Adrenal gland (tissue), 5 donors: ENCODE measurements at regions not wholly inside any gene's neighbourhood (a gene's known extent, or its start where the extent isn't known, plus 50 kb on each side); places are given as distances from the start of the nearest gene placed in this dataset.

ENCODE experiments used
- POLR2A ChIP-seq, 2 donors: fragments of 450-650 bp; IDR thresholded peaks; one replicate each; pipeline ENCODE4 v1.6.1; 2017; ENCODE audit warnings: antibody characterized with exemption in 2 of 2, mild to moderate bottlenecking in 2 of 2, moderate library complexity in 1 of 2
- TF ChIP-seq, protein P1 (sequence below), 6 experiments: fragments of 450-650 bp in 4 of 6; fragments of 200-600 bp in 2 of 6; sonication (generic) in 1 of 6; IDR thresholded peaks; 1 replicate in 5 of 6; 2 replicates in 1 of 6; pipeline versions ENCODE4 v1.5.1 to v1.8.0; 2016 to 2021; ENCODE audit warnings: antibody characterized with exemption in 6 of 6, mild to moderate bottlenecking in 2 of 6, moderate library complexity in 1 of 6
- donor health status: DM: no; HTN: no; CAD: no.

DNA sequence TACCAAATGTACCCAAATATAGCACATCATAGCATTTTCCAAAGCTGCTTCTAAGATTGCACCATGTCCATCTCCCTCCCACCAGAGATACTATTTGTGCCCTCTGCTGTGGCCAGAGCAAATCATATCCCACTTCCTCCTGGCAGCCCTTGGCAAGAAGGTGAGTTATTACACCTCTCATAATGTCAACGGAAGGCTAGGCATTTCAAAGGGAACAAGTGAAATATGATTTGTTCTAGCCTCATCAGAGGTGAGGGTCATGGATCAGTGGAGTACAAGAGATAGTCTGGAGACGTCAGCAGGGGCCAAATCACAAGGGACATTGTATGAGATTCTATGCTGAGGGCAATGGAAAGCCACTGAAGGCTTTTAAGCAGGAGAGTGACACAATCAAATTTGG is 90.2 kb upstream of the BCAR3 start:
- TF ChIP-seq, protein P1, sequence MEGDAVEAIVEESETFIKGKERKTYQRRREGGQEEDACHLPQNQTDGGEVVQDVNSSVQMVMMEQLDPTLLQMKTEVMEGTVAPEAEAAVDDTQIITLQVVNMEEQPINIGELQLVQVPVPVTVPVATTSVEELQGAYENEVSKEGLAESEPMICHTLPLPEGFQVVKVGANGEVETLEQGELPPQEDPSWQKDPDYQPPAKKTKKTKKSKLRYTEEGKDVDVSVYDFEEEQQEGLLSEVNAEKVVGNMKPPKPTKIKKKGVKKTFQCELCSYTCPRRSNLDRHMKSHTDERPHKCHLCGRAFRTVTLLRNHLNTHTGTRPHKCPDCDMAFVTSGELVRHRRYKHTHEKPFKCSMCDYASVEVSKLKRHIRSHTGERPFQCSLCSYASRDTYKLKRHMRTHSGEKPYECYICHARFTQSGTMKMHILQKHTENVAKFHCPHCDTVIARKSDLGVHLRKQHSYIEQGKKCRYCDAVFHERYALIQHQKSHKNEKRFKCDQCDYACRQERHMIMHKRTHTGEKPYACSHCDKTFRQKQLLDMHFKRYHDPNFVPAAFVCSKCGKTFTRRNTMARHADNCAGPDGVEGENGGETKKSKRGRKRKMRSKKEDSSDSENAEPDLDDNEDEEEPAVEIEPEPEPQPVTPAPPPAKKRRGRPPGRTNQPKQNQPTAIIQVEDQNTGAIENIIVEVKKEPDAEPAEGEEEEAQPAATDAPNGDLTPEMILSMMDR (IDR thresholded peaks at IDR 0.05), result no peak
- no peak for TF ChIP-seq POLR2A (IDR thresholded peaks at IDR 0.05)
